CD4-positive, CD25-positive, alpha-beta regulatory T cell (primary cell): ENCODE measurements at regions not wholly inside any gene's neighbourhood (a gene's known extent, or its start where the extent isn't known, plus 50 kb on each side); places are given as distances from the start of the nearest gene placed in this dataset.
A peak's percentile ranks its signal among the peaks of the same experiment; 100 is the strongest.

Experiments
- ATAC-seq, 2 donors: fragments of 150-1000 bp; cut with Tn5 transposase; one replicate each; pipeline ENCODE4 v1.10.0; 2021; ENCODE audit warnings: low read depth in 2 of 2, moderate number of reproducible peaks in 2 of 2, moderate library complexity in 1 of 2
- DNase-seq, 3 donors: peaks; one replicate each; pipeline versions ENCODE4 v3.0.0 to v3.0.0-alpha.2; 2012 to 2022; ENCODE audit warnings: mixed read lengths in 1 of 3
- H3K27ac ChIP-seq: one replicate; pipeline ENCODE4 v1.7.0; 2013; ENCODE audit warnings: mild to moderate bottlenecking, low read length; ENCODE audit not compliant: insufficient read depth, poor library complexity, severe bottlenecking
- H3K27me3 ChIP-seq: one replicate; pipeline ENCODE4 v1.7.0; 2013; ENCODE audit warnings: low read length; ENCODE audit not compliant: control insufficient read depth, insufficient read depth
- H3K36me3 ChIP-seq: one replicate; pipeline ENCODE4 v1.7.0; 2013; ENCODE audit warnings: mild to moderate bottlenecking, low read length, moderate library complexity; ENCODE audit not compliant: control insufficient read depth, insufficient read depth
- H3K4me1 ChIP-seq: 2 replicates; pipeline ENCODE4 v1.7.0; 2013; ENCODE audit warnings: mild to moderate bottlenecking, low read length; ENCODE audit not compliant: insufficient read depth, control insufficient read depth, poor library complexity, severe bottlenecking
- H3K4me3 ChIP-seq: one replicate; pipeline ENCODE4 v1.7.0; 2013; ENCODE audit warnings: low read depth, mild to moderate bottlenecking, low read length, moderate library complexity
- H3K9me3 ChIP-seq, 2 experiments: 1 replicate in 1 of 2; 2 replicates in 1 of 2; pipeline ENCODE4 v1.7.0; 2013; ENCODE audit warnings: low read length in 2 of 2, mild to moderate bottlenecking in 1 of 2, moderate library complexity in 1 of 2; ENCODE audit not compliant: control insufficient read depth in 2 of 2
- H3K27ac Mint-ChIP-seq, 3 donors: one replicate each; pipeline ENCODE4 v1.8.0; 2020 to 2022; ENCODE audit warnings: mild to moderate bottlenecking in 3 of 3, mixed read lengths in 3 of 3, moderate library complexity in 2 of 3
- H3K27me3 Mint-ChIP-seq: one replicate; pipeline ENCODE4 v1.8.0; 2022; ENCODE audit warnings: mild to moderate bottlenecking, mixed read lengths
- H3K36me3 Mint-ChIP-seq: one replicate; pipeline ENCODE4 v1.8.0; 2020; ENCODE audit warnings: mixed read lengths
- H3K4me1 Mint-ChIP-seq, 4 donors: one replicate each; pipeline ENCODE4 v1.8.0; 2020 to 2022; ENCODE audit warnings: mixed read lengths in 4 of 4, mild to moderate bottlenecking in 1 of 4
- H3K4me3 Mint-ChIP-seq, 4 donors: one replicate each; pipeline ENCODE4 v1.8.0; 2020 to 2022; ENCODE audit warnings: mild to moderate bottlenecking in 4 of 4, mixed read lengths in 4 of 4, moderate library complexity in 3 of 4
- H3K9me3 Mint-ChIP-seq, 7 donors: one replicate each; pipeline ENCODE4 v1.8.0; 2020 to 2022; ENCODE audit warnings: mixed read lengths in 7 of 7, mild to moderate bottlenecking in 3 of 7, moderate library complexity in 2 of 7

DNA sequence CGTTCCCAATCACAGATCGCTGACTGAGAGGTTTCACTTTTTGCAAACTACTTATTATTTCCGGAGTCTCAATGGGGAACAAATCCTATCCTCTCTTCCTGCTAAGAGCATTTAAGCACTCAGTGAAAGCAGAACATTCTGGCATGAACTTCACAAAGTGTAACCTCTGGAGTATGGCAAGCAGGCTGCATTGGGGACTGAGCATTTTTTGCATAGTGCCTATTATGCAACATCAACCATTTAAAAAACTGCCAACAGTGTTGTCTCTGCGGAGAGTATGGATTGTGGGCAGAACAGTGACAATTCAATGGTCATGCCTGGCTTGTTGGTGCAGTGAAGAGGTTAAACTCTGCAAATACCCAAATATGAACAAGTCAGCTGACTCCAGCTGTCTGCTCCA, 484.6 kb downstream of the OLFM4 start:
- Histone ChIP-seq H3K4me3 (no peak overlapping the region), H3K36me3 (no peaks in the 10 kb centered on the region), H3K27ac (no peak overlapping the region)

GRCh38 chr13:53520132-53520531, 491.5 kb downstream of the OLFM4 start:
- H3K4me3 Mint-ChIP-seq, result no peak overlapping the region
- Histone ChIP-seq H3K27ac (no peak overlapping the region), H3K9me3 (no peaks in the 10 kb centered on the region), H3K4me3 (no peak overlapping the region), H3K36me3 (no peaks in the 10 kb centered on the region), H3K4me1 (no peaks in the 10 kb centered on the region), H3K27me3 (no peaks in the 10 kb centered on the region)
- no peak overlapping the region for H3K27ac Mint-ChIP-seq
- DNase-seq (no peak), ATAC-seq (no peak)
- H3K27me3 Mint-ChIP-seq, result no peaks in the 10 kb centered on the region
- H3K4me1 Mint-ChIP-seq, result no peaks in the 10 kb centered on the region
- no peaks in the 10 kb centered on the region for H3K36me3 Mint-ChIP-seq
- peaks cover 0 to 9% (median 3%) of the 10 kb centered on the region in 7 donors for H3K9me3 Mint-ChIP-seq

More for the DNA sequence above, 484.6 kb downstream of the OLFM4 start:
- ATAC-seq (no peak), DNase-seq (no peak)
- Mint-ChIP-seq H3K27me3 (no peaks in the 10 kb centered on the region), H3K36me3 (no peaks in the 10 kb centered on the region), H3K9me3 (peaks cover 0 to 13% (median 4%) of the 10 kb centered on the region in 7 donors), H3K27ac (no peak overlapping the region), H3K4me3 (no peak overlapping the region), H3K4me1 (no peaks in the 10 kb centered on the region)
- Histone ChIP-seq H3K4me1 (no peaks in the 10 kb centered on the region), H3K27me3 (no peaks in the 10 kb centered on the region), H3K9me3 (no peaks in the 10 kb centered on the region)

DNA sequence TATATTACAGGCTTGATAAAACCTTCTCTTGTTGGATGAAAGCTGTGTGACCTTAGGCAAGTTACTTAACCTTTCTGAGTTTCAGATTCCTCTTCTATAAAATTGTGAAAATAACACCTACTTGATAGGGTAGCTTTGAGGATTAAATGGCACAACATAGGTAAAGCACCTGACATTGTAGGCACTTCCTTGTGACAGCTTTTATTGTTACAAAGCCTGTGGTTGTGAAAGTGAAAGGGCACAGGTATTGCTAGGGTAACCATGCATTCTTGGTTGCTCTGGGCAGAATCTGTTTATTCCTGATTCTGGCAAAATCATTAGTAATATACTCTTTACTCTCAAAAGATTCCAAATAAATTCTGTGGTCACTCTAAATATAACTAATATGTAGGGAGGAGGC, 493.4 kb downstream of the OLFM4 start:
- no peaks in the 10 kb centered on the region for H3K36me3 Mint-ChIP-seq

DNA sequence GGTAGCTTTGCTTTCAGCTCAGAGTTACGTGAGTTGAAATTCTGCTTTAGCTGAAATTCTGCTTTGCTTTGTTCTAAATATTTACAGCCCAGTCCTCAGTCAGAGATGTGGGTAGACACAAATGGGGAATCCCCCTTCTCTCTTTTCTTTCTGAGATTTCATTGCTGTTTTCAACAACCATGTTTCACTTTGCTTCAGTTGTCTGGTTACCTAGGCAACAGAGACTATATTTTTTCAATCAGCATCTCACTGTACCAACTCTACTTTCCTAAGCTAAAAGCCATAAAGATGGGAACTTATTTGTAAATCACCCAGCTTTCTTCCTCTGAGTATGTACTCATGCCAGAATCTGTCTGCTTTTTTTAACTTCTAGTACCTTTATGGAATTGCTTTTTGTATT, 509.0 kb downstream of the OLFM4 start:
- ATAC-seq, result no peak
- DNase-seq, result no peak
- Mint-ChIP-seq H3K9me3 (peaks cover 2 to 14% (median 7%) of the 10 kb centered on the region in 7 donors), H3K27me3 (no peaks in the 10 kb centered on the region), H3K36me3 (no peaks in the 10 kb centered on the region), H3K27ac (no peak overlapping the region), H3K4me1 (no peaks in the 10 kb centered on the region), H3K4me3 (no peak overlapping the region)
- Histone ChIP-seq H3K4me1 (no peaks in the 10 kb centered on the region), H3K27me3 (no peaks in the 10 kb centered on the region), H3K4me3 (no peak overlapping the region), H3K9me3 (no peaks in the 10 kb centered on the region), H3K36me3 (no peaks in the 10 kb centered on the region), H3K27ac (no peak overlapping the region)

More for the DNA sequence above, 493.4 kb downstream of the OLFM4 start:
- DNase-seq, result no peak
- H3K9me3 ChIP-seq, result no peaks in the 10 kb centered on the region
- no peak overlapping the region for H3K4me3 Mint-ChIP-seq
- H3K4me1 Mint-ChIP-seq, result no peaks in the 10 kb centered on the region
- no peaks in the 10 kb centered on the region for H3K4me1 ChIP-seq
- H3K36me3 ChIP-seq, result no peaks in the 10 kb centered on the region
- no peak overlapping the region for H3K27ac ChIP-seq
- H3K27me3 Mint-ChIP-seq, result no peaks in the 10 kb centered on the region
- H3K9me3 Mint-ChIP-seq, result peaks cover 0 to 10% (median 2%) of the 10 kb centered on the region in 7 donors
- ATAC-seq, result no peak
- H3K4me3 ChIP-seq, result no peak overlapping the region
- no peak overlapping the region for H3K27ac Mint-ChIP-seq
- H3K27me3 ChIP-seq, result no peaks in the 10 kb centered on the region

GRCh38 chr13:53545340-53545941, 516.8 kb downstream of the OLFM4 start:
- DNase-seq, result no peak
- Mint-ChIP-seq H3K9me3 (peaks cover 1 to 25% (median 7%) of the 10 kb centered on the region in 7 donors), H3K27ac (no peak overlapping the region), H3K4me1 (no peaks in the 10 kb centered on the region), H3K4me3 (no peak overlapping the region), H3K27me3 (no peaks in the 10 kb centered on the region), H3K36me3 (no peaks in the 10 kb centered on the region)
- no peak overlapping the region for H3K27ac ChIP-seq
- no peak for ATAC-seq
- H3K36me3 ChIP-seq, result no peaks in the 10 kb centered on the region
- no peak overlapping the region for H3K4me3 ChIP-seq
- H3K9me3 ChIP-seq, result no peaks in the 10 kb centered on the region
- no peaks in the 10 kb centered on the region for H3K4me1 ChIP-seq
- H3K27me3 ChIP-seq, result no peaks in the 10 kb centered on the region

DNA sequence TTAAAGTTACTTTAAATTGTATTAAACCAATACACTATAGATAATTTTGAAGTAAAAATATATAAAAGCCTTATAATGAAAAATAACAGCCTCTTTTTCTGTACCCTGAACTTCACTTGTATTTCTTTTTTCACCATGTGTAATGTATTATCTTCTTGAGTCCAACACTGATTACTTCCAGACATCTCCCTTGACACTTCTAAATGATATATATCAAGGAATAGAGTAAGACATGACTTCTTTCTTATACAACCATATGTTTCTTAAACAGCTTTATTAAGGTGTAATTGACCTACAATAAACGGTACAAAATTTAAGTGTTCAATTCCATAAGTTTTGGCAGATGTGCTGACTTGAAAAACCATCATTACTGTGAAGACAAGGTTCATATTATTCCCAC, 531.9 kb downstream of the OLFM4 start:
- H3K27ac Mint-ChIP-seq, result no peak overlapping the region
- H3K4me1 ChIP-seq, result no peaks in the 10 kb centered on the region
- no peaks in the 10 kb centered on the region for H3K27me3 Mint-ChIP-seq
- H3K4me3 ChIP-seq, result no peak overlapping the region
- no peaks in the 10 kb centered on the region for H3K4me1 Mint-ChIP-seq
- H3K36me3 Mint-ChIP-seq, result no peaks in the 10 kb centered on the region
- H3K9me3 Mint-ChIP-seq, result peaks cover 0 to 15% (median 4%) of the 10 kb centered on the region in 7 donors
- H3K4me3 Mint-ChIP-seq, result no peak overlapping the region
- H3K27me3 ChIP-seq, result no peaks in the 10 kb centered on the region
- ATAC-seq (no peak), DNase-seq (no peak)
- no peaks in the 10 kb centered on the region for H3K9me3 ChIP-seq
- H3K36me3 ChIP-seq, result no peaks in the 10 kb centered on the region
- H3K27ac ChIP-seq, result no peak overlapping the region

GRCh38 chr13:53562419-53562818, 533.8 kb downstream of the OLFM4 start:
- Histone ChIP-seq H3K27ac (no peak overlapping the region), H3K27me3 (no peaks in the 10 kb centered on the region), H3K4me1 (no peaks in the 10 kb centered on the region), H3K9me3 (no peaks in the 10 kb centered on the region), H3K4me3 (no peak overlapping the region), H3K36me3 (no peaks in the 10 kb centered on the region)
- DNase-seq, result no peak
- Mint-ChIP-seq H3K4me3 (peak overlapping the region in 1 of 4 donors; percentile 43), H3K36me3 (no peaks in the 10 kb centered on the region), H3K27me3 (no peaks in the 10 kb centered on the region), H3K27ac (no peak overlapping the region), H3K4me1 (no peaks in the 10 kb centered on the region), H3K9me3 (peaks cover 0 to 8% (median 6%) of the 10 kb centered on the region in 7 donors)
- no peak for ATAC-seq

- ATAC-seq (no peak), DNase-seq (no peak)
- Histone ChIP-seq H3K9me3 (peaks cover 0 to 4% of the 10 kb centered on the region in 2 experiments), H3K27me3 (no peaks in the 10 kb centered on the region), H3K36me3 (no peaks in the 10 kb centered on the region), H3K27ac (no peak overlapping the region), H3K4me3 (no peak overlapping the region), H3K4me1 (no peaks in the 10 kb centered on the region)
- Mint-ChIP-seq H3K4me1 (no peaks in the 10 kb centered on the region), H3K27ac (no peak overlapping the region), H3K36me3 (no peaks in the 10 kb centered on the region), H3K27me3 (no peaks in the 10 kb centered on the region), H3K4me3 (no peak overlapping the region), H3K9me3 (peaks cover 1 to 12% (median 8%) of the 10 kb centered on the region in 7 donors)
Observed at GRCh38 chr13:53568491-53568890, 539.9 kb downstream of the OLFM4 start.
